ENCODE measurements at regions not wholly inside any gene's neighbourhood (a gene's known extent, or its start where the extent isn't known, plus 50 kb on each side); places are given as distances from the start of the nearest gene placed in this dataset.

- Histone ChIP-seq H3K9me1 (ENCODE audit: control insufficient read depth, extremely low read depth, insufficient read depth, low read length) (no peaks in the 10 kb centered on the region), H3K9ac (ENCODE audit: control insufficient read depth, extremely low read depth, insufficient read depth, low read length) (peak overlapping the region; percentile 90), H4K20me1 (ENCODE audit: control insufficient read depth, extremely low read depth, insufficient read depth, low read length) (no peaks in the 10 kb centered on the region), H3K27me3 (ENCODE audit: control insufficient read depth, extremely low read depth, insufficient read depth, low read length) (no peaks in the 10 kb centered on the region), H3K27ac (ENCODE audit: control insufficient read depth, insufficient read depth, low read length) (peak overlapping the region; percentile 91), H3K4me3 (ENCODE audit: control insufficient read depth in 2 of 3, extremely low read depth in 1 of 3, insufficient read depth in 2 of 3, low read depth in 1 of 3, low read length in 3 of 3) (peak overlapping the region; percentile 65 to 91 (median 81)), H3K4me1 (ENCODE audit: control insufficient read depth, extremely low read depth, insufficient read depth, low read length) (peaks cover 33% of the 10 kb centered on the region), H3K4me2 (ENCODE audit: control insufficient read depth, extremely low read depth, insufficient read depth, low read depth, low read length) (peak overlapping the region; percentile 29), H3K9me3 (ENCODE audit: control insufficient read depth, low read depth, low read length) (peaks cover 2% of the 10 kb centered on the region), H3K79me2 (ENCODE audit: control insufficient read depth, insufficient read depth, low read length) (peaks cover 52% of the 10 kb centered on the region), H2AFZ (ENCODE audit: control insufficient read depth, low read length) (no peak overlapping the region), H3K36me3 (ENCODE audit: control insufficient read depth in 2 of 2, extremely low read depth in 1 of 2, insufficient read depth in 2 of 2, low read length in 2 of 2) (peaks cover 0 to 3% of the 10 kb centered on the region in 2 experiments)
- DNase-seq (ENCODE audit: low read depth, low spot score) = no peak
- FAIRE-seq = no peak
- TF ChIP-seq EZH2 (IDR thresholded peaks at IDR 0.05; ENCODE audit: low read length) = no peak
- TF ChIP-seq, protein P1, sequence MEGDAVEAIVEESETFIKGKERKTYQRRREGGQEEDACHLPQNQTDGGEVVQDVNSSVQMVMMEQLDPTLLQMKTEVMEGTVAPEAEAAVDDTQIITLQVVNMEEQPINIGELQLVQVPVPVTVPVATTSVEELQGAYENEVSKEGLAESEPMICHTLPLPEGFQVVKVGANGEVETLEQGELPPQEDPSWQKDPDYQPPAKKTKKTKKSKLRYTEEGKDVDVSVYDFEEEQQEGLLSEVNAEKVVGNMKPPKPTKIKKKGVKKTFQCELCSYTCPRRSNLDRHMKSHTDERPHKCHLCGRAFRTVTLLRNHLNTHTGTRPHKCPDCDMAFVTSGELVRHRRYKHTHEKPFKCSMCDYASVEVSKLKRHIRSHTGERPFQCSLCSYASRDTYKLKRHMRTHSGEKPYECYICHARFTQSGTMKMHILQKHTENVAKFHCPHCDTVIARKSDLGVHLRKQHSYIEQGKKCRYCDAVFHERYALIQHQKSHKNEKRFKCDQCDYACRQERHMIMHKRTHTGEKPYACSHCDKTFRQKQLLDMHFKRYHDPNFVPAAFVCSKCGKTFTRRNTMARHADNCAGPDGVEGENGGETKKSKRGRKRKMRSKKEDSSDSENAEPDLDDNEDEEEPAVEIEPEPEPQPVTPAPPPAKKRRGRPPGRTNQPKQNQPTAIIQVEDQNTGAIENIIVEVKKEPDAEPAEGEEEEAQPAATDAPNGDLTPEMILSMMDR (optimal IDR thresholded peaks at IDR 0.05 in 1 of 3, IDR thresholded peaks at IDR 0.05 in 1 of 3, conservative IDR thresholded peaks at IDR 0.05 in 1 of 3; ENCODE audit: extremely low read depth in 1 of 3, insufficient read depth in 2 of 3, low read length in 3 of 3) = no peak
- dilution Hi-C loops (cut with MboI; ENCODE audit: extremely low pct_ligation_motif_present, low sequenced_read_pairs) = no loop called here
These were observed 649.6 kb upstream of the DIPK2B start for GRCh38 chrX:45850197-45850774.

- DNase-seq (ENCODE audit: low read depth, low spot score) (peak; percentile 75), FAIRE-seq (peak; percentile 85)
- peak overlapping the region; percentile 90 for H3K9ac ChIP-seq (ENCODE audit: control insufficient read depth, extremely low read depth, insufficient read depth, low read length)
- H3K36me3 ChIP-seq (ENCODE audit: control insufficient read depth in 2 of 2, extremely low read depth in 1 of 2, insufficient read depth in 2 of 2, low read length in 2 of 2) = peaks cover 0 to 3% of the 10 kb centered on the region in 2 experiments
- dilution Hi-C loops (cut with MboI; ENCODE audit: extremely low pct_ligation_motif_present, low sequenced_read_pairs) = no loop called here
- H3K27me3 ChIP-seq (ENCODE audit: control insufficient read depth, extremely low read depth, insufficient read depth, low read length) = no peaks in the 10 kb centered on the region
- TF ChIP-seq, protein P1 (optimal IDR thresholded peaks at IDR 0.05 in 1 of 3, IDR thresholded peaks at IDR 0.05 in 1 of 3, conservative IDR thresholded peaks at IDR 0.05 in 1 of 3; ENCODE audit: extremely low read depth in 1 of 3, insufficient read depth in 2 of 3, low read length in 3 of 3) = peak in 2 of 3 experiments; percentile 32 to 52
- no peak for TF ChIP-seq EZH2 (IDR thresholded peaks at IDR 0.05; ENCODE audit: low read length)
- peaks cover 2% of the 10 kb centered on the region for H3K9me3 ChIP-seq (ENCODE audit: control insufficient read depth, low read depth, low read length)
- peaks cover 56% of the 10 kb centered on the region for H3K79me2 ChIP-seq (ENCODE audit: control insufficient read depth, insufficient read depth, low read length)
- H3K4me2 ChIP-seq (ENCODE audit: control insufficient read depth, extremely low read depth, insufficient read depth, low read depth, low read length) = peak overlapping the region; percentile 59
- no peaks in the 10 kb centered on the region for H4K20me1 ChIP-seq (ENCODE audit: control insufficient read depth, extremely low read depth, insufficient read depth, low read length)
- no peak overlapping the region for H2AFZ ChIP-seq (ENCODE audit: control insufficient read depth, low read length)
- H3K4me3 ChIP-seq (ENCODE audit: control insufficient read depth in 2 of 3, extremely low read depth in 1 of 3, insufficient read depth in 2 of 3, low read depth in 1 of 3, low read length in 3 of 3) = peak overlapping the region; percentile 65 to 91 (median 81)
- H3K27ac ChIP-seq (ENCODE audit: control insufficient read depth, insufficient read depth, low read length) = peak overlapping the region; percentile 91
- H3K4me1 ChIP-seq (ENCODE audit: control insufficient read depth, extremely low read depth, insufficient read depth, low read length) = peaks cover 33% of the 10 kb centered on the region
- H3K9me1 ChIP-seq (ENCODE audit: control insufficient read depth, extremely low read depth, insufficient read depth, low read length) = no peaks in the 10 kb centered on the region
These were observed 648.7 kb upstream of the DIPK2B start for GRCh38 chrX:45849261-45849862.
